LoVo (cell line): ENCODE measurements at regions not wholly inside any gene's neighbourhood (a gene's known extent, or its start where the extent isn't known, plus 50 kb on each side); places are given as distances from the start of the nearest gene placed in this dataset.

Experiments used
- DNase-seq: peaks from one replicate; pipeline ENCODE4 v3.0.0-alpha.2; 2016; ENCODE audit warnings: low spot score

GRCh38 chr4:17174751-17175150 is 276.3 kb upstream of the LDB2 start:
- DNase-seq = no peak

DNA sequence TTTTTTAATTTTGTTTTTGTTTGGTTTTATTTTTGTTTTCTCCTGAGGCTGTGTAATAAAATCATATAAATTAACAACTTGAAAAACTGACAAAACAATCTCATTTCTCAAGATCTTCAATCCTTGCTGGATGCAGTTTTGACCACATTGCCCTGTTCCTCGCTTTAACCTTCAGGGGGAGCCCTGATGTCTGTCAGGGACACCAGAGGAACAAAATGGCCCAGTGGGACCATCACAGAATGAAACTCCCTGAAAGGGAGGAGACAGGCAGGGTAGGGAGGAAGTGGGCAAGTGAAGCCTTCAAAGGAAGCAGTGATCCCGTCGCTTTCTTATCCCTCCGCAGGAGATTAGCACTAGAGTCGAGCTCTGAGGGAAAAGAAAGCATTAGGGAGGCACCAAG is 274.9 kb upstream of the LDB2 start:
- DNase-seq = no peak

DNA sequence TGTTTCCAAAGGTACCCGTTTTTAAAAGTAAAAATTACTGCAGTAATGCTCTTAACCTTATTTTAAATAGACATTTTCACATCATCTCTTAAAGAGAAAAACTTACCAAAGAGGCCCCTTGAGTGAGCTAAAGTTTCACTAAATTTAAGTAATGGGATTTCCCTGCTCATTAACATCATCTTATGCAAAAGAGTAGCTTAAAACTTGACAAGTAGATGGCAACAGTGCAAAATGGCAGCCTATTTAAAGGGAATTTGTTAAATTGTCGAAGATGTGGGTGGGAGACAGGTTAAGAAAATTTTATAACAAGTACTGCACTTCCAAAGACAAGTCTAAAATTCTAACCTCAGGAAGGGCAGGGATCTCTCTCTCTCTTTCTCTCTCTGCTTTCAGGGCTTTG is 271.7 kb upstream of the LDB2 start:
- DNase-seq = no peak

DNA sequence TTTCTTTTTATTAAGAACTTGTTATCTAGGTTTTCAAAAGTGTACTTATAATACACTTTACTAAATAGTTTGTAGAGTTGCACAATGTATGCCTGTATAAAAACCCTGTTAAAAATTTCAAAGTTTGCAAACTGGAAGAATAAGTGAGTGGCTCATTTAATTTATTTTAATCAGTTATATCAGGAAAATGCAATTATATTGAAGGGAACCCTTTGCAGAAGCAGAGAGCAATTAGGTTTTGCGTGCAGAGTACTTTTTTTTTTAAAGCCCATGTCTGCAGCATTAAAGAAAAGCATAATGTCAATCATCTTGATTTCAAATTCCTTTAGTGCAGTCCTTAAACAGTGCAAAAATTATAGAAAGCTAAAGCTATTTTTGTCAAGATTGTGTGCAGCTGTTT is 271.3 kb upstream of the LDB2 start:
- DNase-seq = no peak

DNA sequence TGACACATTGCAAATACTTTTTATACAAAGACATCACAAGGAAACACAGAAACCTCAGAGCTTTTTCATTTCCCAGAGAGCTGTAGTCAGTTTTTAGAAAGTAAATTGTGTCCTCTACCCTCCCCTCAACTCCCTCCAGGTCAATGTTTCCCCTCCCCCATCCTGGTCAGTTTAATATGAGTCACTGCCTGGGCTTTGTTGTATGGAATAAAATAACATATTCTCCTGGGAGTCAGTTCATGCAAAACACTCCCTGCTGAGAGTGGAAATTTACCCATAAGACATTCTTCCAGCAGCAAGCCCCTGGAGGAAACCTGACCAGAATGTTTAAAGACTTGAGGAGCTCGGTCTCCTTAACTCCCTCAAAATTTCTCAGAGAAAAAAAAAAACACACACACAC is 270.1 kb upstream of the LDB2 start:
- DNase-seq = no peak

DNA sequence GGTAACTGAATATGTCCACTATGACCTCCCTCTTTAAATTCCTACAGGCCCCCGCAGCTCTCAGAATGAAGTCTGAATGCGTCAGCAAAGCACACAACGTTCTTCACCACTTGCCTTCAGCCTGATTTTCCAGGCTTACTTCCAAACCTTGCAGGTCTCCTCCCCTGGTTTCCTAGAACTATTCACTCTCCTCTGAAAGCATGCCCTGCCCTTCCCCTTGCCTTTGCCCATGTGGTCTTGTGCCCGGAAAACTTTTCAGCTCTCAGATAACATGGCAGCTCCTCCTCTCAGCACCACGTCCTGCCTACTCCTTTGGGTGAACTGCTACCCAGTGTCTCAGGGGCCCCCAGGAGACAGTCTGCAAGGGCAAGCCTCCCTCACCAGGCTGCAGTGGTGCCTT is 268.5 kb upstream of the LDB2 start:
- no peak for DNase-seq

DNA sequence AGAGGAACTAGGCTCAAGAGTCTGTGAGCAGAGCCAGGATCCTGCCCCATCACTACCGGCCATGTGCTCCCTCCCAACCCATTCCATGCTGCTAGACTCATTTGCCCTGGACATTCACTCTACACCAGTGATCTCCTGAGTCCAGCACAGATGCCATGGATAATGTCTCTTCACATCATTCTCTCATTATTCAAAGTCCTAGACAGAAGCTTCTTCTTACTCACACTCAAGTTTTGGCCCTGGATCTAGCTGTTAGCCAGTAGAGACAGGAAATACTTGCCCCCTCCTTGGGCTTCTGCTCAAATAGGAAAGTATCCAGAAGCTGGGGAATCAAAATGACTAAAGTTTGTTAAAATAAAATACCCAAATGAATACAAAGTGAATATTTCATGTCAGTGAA is 266.8 kb upstream of the LDB2 start:
- DNase-seq = no peak

- no peak for DNase-seq
These were observed 266.2 kb upstream of the LDB2 start for GRCh38 chr4:17164666-17165065.

DNA sequence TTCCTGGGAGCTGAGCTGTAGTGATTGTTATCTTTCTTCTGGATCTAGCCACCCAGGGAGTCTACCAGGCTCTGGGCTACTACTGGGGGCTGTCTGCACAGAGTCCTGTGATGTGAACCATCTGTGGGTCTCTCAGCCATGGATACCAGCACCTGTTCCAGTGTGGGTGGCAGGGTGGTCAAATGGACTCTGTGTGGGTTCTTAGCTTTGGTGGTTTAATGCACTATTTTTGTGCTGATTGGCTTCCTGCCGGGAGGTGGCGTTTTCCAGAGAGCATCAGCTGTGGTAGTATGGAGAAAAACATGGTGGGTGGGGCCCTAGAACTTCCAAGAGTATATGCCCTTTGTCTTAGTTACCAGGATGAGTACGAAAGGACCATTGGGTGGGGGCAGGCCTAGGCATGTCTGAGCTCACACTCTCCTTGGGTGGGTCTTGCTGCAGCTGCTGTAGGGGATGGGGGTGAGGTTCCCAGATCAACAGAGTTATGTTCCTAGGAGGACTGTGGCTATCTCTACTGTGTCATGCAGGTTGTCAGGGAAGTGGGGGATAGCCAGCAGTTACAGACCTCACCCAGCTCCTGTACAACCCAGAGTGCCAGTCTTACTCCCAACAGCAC is 264.8 kb upstream of the LDB2 start:
- no peak for DNase-seq

DNA sequence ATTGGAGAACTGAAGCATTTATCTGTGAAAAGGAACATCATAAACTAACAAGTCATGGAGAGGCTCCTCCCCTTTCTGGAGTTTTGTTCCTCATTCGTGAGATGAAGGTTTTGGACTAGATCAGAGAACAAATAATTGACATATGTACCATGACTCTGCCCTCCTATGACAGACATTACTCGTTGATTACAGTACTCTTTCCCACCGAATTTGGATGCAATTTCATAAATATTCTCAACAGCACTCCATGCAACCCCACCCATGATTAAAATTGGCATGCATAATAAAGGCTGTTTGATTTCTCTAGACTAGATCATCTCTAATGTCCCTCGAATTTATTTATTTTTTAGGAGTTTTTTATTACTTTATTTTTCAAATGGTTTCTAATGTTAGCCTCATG is 258.9 kb upstream of the LDB2 start:
- no peak for DNase-seq

DNA sequence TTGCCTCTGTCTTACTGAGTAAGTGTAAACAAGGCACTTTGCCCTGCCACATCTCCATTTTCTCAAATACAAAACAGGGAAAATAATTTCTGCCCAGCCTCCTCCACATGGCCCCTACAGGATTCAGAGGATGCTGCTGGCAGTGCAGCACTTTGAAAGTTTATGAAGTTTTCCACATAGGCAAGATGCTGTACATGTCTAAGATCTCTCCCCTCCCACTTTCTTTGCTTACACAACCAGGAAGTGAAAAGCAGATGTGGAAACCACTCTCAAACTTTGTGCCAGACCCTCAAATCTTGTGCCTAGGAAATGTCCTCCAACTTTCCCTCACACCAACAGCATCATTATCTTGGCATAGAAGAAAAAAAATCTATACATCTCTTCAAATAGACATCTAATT is 257.0 kb upstream of the LDB2 start:
- no peak for DNase-seq

DNA sequence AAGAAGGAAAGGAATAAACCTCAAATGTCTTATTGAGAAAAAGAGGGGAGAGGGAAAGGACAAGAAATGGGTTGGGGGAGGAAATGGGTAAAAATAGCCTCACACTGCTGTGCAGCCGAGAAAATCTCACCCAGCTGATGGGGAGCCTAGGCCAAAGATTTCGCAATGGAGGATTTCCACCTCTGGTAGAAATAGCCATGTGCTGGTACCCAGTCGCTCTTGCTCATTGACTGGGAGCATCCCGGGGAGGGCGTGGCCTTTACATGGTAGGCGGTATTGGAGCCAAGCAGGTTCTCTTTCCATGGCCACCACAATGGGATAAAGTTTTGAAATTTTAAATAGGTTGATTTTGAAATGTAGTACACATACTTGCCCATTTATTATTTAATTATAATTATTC is 255.1 kb upstream of the LDB2 start:
- no peak for DNase-seq

DNA sequence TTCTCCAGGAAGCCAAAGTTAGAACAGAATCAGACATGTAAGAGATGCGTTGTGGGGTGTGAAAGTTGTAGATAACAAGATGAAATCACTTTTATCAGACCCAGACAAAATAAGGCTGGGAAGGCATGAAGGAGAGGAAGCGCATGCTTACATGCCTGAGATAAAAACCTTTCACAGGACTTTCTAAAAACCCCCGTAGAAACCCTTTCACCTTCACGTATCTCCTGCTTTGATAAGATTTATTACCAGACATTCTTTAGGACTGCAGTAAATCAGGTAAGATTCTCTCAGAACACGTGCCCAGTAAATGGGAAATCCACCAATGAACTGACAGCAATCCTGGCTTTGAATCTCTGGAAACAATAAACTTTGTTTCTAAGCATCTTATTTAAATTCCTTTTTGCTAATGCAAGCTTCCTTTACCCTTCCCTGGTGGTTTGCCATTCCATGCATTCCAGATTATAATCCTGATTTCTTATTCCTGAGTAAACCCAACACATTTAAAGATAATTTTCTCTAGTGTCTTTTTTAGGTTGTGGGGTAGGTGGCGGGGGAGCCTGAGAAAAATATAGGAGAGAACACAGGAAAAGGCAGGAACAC is 254.6 kb upstream of the LDB2 start:
- no peak for DNase-seq

GRCh38 chr4:17142232-17142711 is 243.8 kb upstream of the LDB2 start:
- no peak for DNase-seq

- no peak for DNase-seq
These were observed 240.4 kb upstream of the LDB2 start for GRCh38 chr4:17138847-17139246.

DNA sequence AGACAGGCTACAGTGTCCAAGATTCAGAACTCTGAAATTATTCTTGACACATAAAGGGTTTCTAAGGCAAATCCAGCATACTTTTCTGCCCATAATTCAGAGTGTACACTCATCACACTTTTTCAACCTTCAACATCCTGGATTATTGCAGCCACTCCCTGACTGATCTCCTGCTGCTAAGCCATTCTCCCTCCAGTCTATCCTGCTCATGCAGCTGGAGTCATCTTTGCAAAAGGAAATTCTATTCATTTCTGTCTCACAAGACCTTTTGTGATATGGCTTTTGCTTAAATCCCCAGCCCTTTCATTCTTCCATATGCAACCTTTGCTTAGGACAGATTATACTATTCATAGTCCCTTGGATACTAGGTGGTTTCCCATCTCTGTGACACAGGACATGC is 236.1 kb upstream of the LDB2 start:
- DNase-seq = no peak

DNA sequence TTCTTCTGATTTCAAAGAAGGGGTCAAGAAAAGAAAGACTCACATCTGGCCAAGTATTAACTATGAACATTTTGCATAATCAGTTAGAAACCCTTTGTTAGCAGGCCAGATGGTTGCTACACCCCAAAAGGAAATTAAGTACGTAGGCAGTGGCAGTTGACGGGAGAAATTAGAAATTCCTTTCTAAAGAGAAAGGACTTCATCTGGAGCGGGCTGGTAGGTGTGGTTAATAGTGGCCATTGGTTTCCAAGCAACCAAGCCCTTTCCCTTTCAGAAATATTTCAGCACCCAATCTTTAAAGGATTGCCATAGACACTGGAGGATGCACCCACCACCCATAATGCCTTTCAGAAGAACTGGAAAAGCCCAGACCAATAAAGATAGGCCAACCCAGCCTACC is 235.7 kb upstream of the LDB2 start:
- DNase-seq = no peak

- DNase-seq = no peak
These were observed 233.8 kb upstream of the LDB2 start for GRCh38 chr4:17132226-17132625.

DNA sequence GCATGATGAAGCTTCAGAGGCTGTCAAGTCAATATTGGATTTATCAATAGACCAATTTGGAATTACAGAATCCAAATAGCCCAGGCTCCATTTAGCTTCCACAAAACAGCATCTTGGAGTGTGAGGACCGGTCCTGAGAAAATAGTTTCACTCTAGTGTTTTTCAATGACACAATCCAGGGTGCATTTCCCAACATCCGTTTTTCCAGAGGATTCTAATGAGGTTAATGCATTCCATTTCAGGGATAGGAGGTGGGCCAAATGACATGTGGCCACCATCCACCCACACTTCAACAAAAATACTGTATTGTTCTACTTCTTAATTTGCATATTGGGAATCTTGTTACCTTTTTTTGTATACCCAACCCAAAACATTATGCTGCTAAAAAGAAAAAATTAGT is 229.8 kb upstream of the LDB2 start:
- no peak for DNase-seq

- DNase-seq = no peak
These were observed 228.0 kb upstream of the LDB2 start for GRCh38 chr4:17126321-17126966.

DNA sequence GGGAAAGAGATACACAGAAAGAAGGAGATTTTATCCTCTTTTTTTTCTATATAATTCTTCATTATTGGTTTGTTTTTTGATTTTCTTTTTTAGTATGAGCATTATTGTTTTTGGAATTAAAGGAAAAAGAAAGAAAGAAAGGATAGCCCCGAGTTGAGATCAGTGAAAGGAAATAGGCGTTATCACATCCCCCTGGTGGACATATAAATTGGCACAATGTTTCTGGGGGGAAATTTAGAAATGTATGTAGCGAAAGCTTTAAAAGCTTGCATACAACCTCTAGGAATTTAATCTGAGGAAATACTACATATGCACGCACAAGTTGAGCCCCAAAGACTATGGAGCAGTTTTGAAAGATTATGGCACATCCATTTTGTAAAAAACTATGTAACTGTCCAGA is 226.3 kb upstream of the LDB2 start:
- no peak for DNase-seq

DNA sequence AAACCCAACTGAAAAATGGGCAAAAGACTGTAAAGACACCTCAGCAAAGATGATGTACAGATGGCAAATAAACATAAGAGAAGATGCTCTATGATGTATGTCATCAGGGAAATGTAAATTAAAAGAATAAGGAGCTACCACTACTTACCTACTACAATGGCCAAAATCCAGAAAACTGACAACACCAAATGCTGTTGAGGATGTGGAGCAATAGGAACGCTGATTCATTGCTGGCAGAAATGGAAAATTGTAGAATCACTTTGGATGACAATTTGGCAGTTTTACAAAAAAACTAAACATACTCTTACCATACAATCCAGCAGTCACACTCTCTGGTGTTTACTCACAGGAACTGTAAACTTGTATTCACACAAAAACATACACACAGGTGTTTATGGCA is 222.3 kb upstream of the LDB2 start:
- no peak for DNase-seq

GRCh38 chr4:17117746-17118145 is 219.3 kb upstream of the LDB2 start:
- DNase-seq = no peak

- DNase-seq = no peak
These were observed 217.1 kb upstream of the LDB2 start for GRCh38 chr4:17115583-17115982.
